SK-N-SH (cell line): ENCODE measurements at regions not wholly inside any gene's neighbourhood (a gene's known extent, or its start where the extent isn't known, plus 50 kb on each side); places are given as distances from the start of the nearest gene placed in this dataset.

ENCODE experiments used
- CTCF ChIA-PET: fragments of 300-600, 350-600 bp; formaldehyde crosslinking; extraction: SDS; loops from one replicate; lab custom pipeline; 2021; lab: Yijun Ruan, JAX
- POLR2A ChIA-PET: fragments of 350-600 bp; sonication (Branson Sonifier 250); formaldehyde crosslinking; extraction: SDS; loops from one replicate; lab custom pipeline; 2020; ENCODE audit warnings: antibody characterized with exemption, inconsistent platforms; lab: Yijun Ruan, JAX
- DNase-seq: peaks from one replicate; pipeline ENCODE4 v3.0.0; 2012
- H2AFZ ChIP-seq: fragments of 200-600 bp; sonication (generic); 2 replicates; pipeline ENCODE4 v1.8.1; 2016; ENCODE audit warnings: antibody characterized with exemption, mild to moderate bottlenecking, low read depth
- H3F3A ChIP-seq: fragments of 200-600 bp; sonication (generic); replicated peaks from 2 replicates; pipeline ENCODE3; 2016; ENCODE audit warnings: antibody characterized with exemption, mild to moderate bottlenecking; ENCODE audit not compliant: insufficient read depth
- H3K27ac ChIP-seq, 2 experiments: fragments of 200-500 bp in 1 of 2; fragments of 200-600 bp in 1 of 2; sonication (Bioruptor generic) in 1 of 2; sonication (generic), shearing (Covaris generic) in 1 of 2; 2 replicates each; pipeline versions ENCODE4 v1.5.1 to v1.6.1; 2014 to 2016; ENCODE audit warnings: low read depth in 2 of 2, inconsistent platforms in 1 of 2, low read length in 1 of 2, mild to moderate bottlenecking in 1 of 2, mixed read lengths in 1 of 2
- H3K27me3 ChIP-seq: fragments of 200-600 bp; sonication (generic), shearing (Covaris generic); 2 replicates; pipeline ENCODE4 v1.6.1; 2016; ENCODE audit warnings: mixed run types; ENCODE audit not compliant: insufficient read depth
- H3K36me3 ChIP-seq, 2 experiments: fragments of 200-500 bp in 1 of 2; fragments of 200-600 bp in 1 of 2; sonication (Bioruptor generic) in 1 of 2; sonication (generic) in 1 of 2; replicated peaks in 1 of 2; 2 replicates each; pipeline versions ENCODE3 to v1.5.1; 2014 to 2016; ENCODE audit warnings: low read length in 1 of 2, mild to moderate bottlenecking in 1 of 2; ENCODE audit not compliant: insufficient read depth in 2 of 2, control insufficient read depth in 1 of 2
- H3K4me1 ChIP-seq, 2 experiments: fragments of 200-500 bp in 1 of 2; fragments of 200-600 bp in 1 of 2; sonication (Bioruptor generic) in 1 of 2; sonication (generic), shearing (Covaris generic) in 1 of 2; 2 replicates each; pipeline versions ENCODE4 v1.5.1 to v1.6.1; 2014 to 2016; ENCODE audit warnings: low read depth in 1 of 2, low read length in 1 of 2, mixed run types in 1 of 2; ENCODE audit not compliant: insufficient read depth in 2 of 2, control insufficient read depth in 1 of 2
- H3K4me2 ChIP-seq: fragments of 200-600 bp; sonication (generic), shearing (Covaris generic); 2 replicates; pipeline ENCODE4 v1.6.1; 2017; ENCODE audit warnings: mixed run types
- H3K4me3 ChIP-seq, 2 experiments: fragments of 200-500 bp in 1 of 2; fragments of 200-600 bp in 1 of 2; sonication (Bioruptor generic) in 1 of 2; sonication (generic), shearing (Covaris generic) in 1 of 2; 2 replicates each; pipeline versions ENCODE4 v1.5.1 to v1.8.1; 2014 to 2016; ENCODE audit warnings: low read depth in 2 of 2, inconsistent platforms in 1 of 2, low read length in 1 of 2, mild to moderate bottlenecking in 1 of 2, mixed read lengths in 1 of 2, moderate library complexity in 1 of 2
- H3K79me2 ChIP-seq: fragments of 200-600 bp; sonication (generic); 2 replicates; pipeline ENCODE4 v1.8.1; 2017; ENCODE audit warnings: mild to moderate bottlenecking; ENCODE audit not compliant: insufficient read depth
- H3K9ac ChIP-seq: fragments of 200-600 bp; sonication (generic); 2 replicates; pipeline ENCODE4 v1.6.1; 2017; ENCODE audit warnings: mixed run types
- H3K9me2 ChIP-seq: fragments of 200-600 bp; sonication (generic); 2 replicates; pipeline ENCODE4 v1.6.1; 2017; ENCODE audit warnings: mixed run types
- H3K9me3 ChIP-seq: fragments of 200-600 bp; sonication (generic); 2 replicates; pipeline ENCODE4 v1.6.1; 2017; ENCODE audit warnings: mixed run types, mild to moderate bottlenecking, moderate library complexity
- H4K20me1 ChIP-seq: fragments of 200-600 bp; sonication (generic); 2 replicates; pipeline ENCODE4 v1.6.1; 2017; ENCODE audit warnings: mild to moderate bottlenecking, mixed run types; ENCODE audit not compliant: insufficient read depth
- CHD2 ChIP-seq: fragments of 150-350 bp; IDR thresholded peaks from 2 replicates; pipeline ENCODE4 v1.6.1; 2018; ENCODE audit warnings: low read length; ENCODE audit not compliant: partially characterized antibody
- CTCF ChIP-seq: fragments of 200-600 bp; sonication (generic); IDR thresholded peaks from 2 replicates; pipeline ENCODE4 v1.6.1; 2017; ENCODE audit warnings: antibody characterized with exemption, mild to moderate bottlenecking, moderate library complexity
- ELF1 ChIP-seq: IDR thresholded peaks from 2 replicates; pipeline ENCODE4 v1.4.0; 2012
- EP300 ChIP-seq, 2 experiments: IDR thresholded peaks; 2 replicates each; pipeline versions ENCODE4 v1.4.0 to v1.6.1; 2012; ENCODE audit warnings: borderline replicate concordance in 1 of 2, low read depth in 1 of 2, low read length in 1 of 2
- FOXM1 ChIP-seq: IDR thresholded peaks from 2 replicates; pipeline ENCODE4 v1.4.0; 2012; ENCODE audit warnings: low read depth, mild to moderate bottlenecking
- IRF3 ChIP-seq: fragments of 150-350 bp; IDR thresholded peaks from 2 replicates; pipeline ENCODE4 v1.6.1; 2016; ENCODE audit warnings: mild to moderate bottlenecking, low read depth, low read length
- JUND ChIP-seq: IDR thresholded peaks from 2 replicates; pipeline ENCODE4 v1.4.0; 2012
- MAX ChIP-seq: IDR thresholded peaks from 2 replicates; pipeline ENCODE4 v1.4.0; 2012; ENCODE audit warnings: low read depth
- NRF1 ChIP-seq: IDR thresholded peaks from 2 replicates; pipeline ENCODE4 v1.6.1; 2012; ENCODE audit warnings: low read depth, mild to moderate bottlenecking, low read length
- RAD21 ChIP-seq: IDR thresholded peaks from 2 replicates; pipeline ENCODE4 v1.6.1; 2012; ENCODE audit warnings: mild to moderate bottlenecking, low read length
- REST ChIP-seq: IDR thresholded peaks from 2 replicates; pipeline ENCODE4 v1.6.1; 2012; ENCODE audit warnings: mild to moderate bottlenecking, low read depth, low read length, moderate library complexity
- SIN3A ChIP-seq: IDR thresholded peaks from 2 replicates; pipeline ENCODE4 v1.6.1; 2012; ENCODE audit warnings: low read depth, mild to moderate bottlenecking, low read length, moderate library complexity, borderline replicate concordance
- SMC3 ChIP-seq: IDR thresholded peaks from 2 replicates; pipeline ENCODE4 v1.6.1; 2012; ENCODE audit warnings: low read depth, low read length, improper control_type of control experiment
- TAF1 ChIP-seq: IDR thresholded peaks from 2 replicates; pipeline ENCODE4 v1.6.1; 2012; ENCODE audit warnings: low read depth, mild to moderate bottlenecking, low read length, moderate library complexity, borderline replicate concordance
- TEAD4 ChIP-seq: IDR thresholded peaks from 2 replicates; pipeline ENCODE4 v1.4.0; 2012; ENCODE audit warnings: mild to moderate bottlenecking, borderline replicate concordance; ENCODE audit not compliant: insufficient read depth
- USF1 ChIP-seq: IDR thresholded peaks from 2 replicates; pipeline ENCODE4 v1.4.0; 2012; ENCODE audit warnings: low read depth, borderline replicate concordance
- YY1 ChIP-seq: IDR thresholded peaks from 2 replicates; pipeline ENCODE4 v1.4.0; 2012; ENCODE audit warnings: low read depth, mild to moderate bottlenecking
- ZBTB33 ChIP-seq: IDR thresholded peaks from 2 replicates; pipeline ENCODE4 v1.4.0; 2012; ENCODE audit warnings: low read depth, borderline replicate concordance
- whole genome bisulfite sequencing: methylation state at CpG from one replicate; pipeline ENCODE4 v1.1.6; 2017; ENCODE audit warnings: low lambda C conversion rate; 5-methylcytosine and 5-hydroxymethylcytosine counted together

GRCh38 chr12:66808606-66809005 lies 129.7 kb upstream of the GRIP1 start:
- Histone ChIP-seq H3K27ac (no peak overlapping the region), H3K9me3 (no peaks in the 10 kb centered on the region), H3K4me3 (no peak overlapping the region), H3K9me2 (no peaks in the 10 kb centered on the region), H3K36me3 (no peaks in the 10 kb centered on the region), H3F3A (no peaks in the 10 kb centered on the region), H3K4me1 (no peaks in the 10 kb centered on the region), H2AFZ (no peak overlapping the region), H3K27me3 (no peaks in the 10 kb centered on the region), H4K20me1 (no peaks in the 10 kb centered on the region), H3K9ac (no peak overlapping the region), H3K79me2 (no peaks in the 10 kb centered on the region), H3K4me2 (no peak overlapping the region)
- WGBS, result 3% methylated on average over 1 of the region's 1 CpG
- no peak for TF ChIP-seq NRF1
- no peak for TF ChIP-seq RAD21
- TF ChIP-seq REST, result no peak
- no peak for TF ChIP-seq FOXM1
- no peak for TF ChIP-seq TEAD4
- TF ChIP-seq ZBTB33, result no peak
- TF ChIP-seq JUND, result no peak
- TF ChIP-seq EP300 (IDR thresholded peaks at IDR 0.05; ENCODE audit: borderline replicate concordance in 1 of 2, low read depth in 1 of 2, low read length in 1 of 2), result no peak
- no peak for TF ChIP-seq TAF1
- TF ChIP-seq MAX, result no peak
- no peak for TF ChIP-seq CHD2
- no peak for TF ChIP-seq CTCF
- TF ChIP-seq USF1, result no peak
- TF ChIP-seq SIN3A, result no peak
- no peak for TF ChIP-seq IRF3
- no peak for TF ChIP-seq SMC3
- no peak for TF ChIP-seq ELF1
- TF ChIP-seq YY1, result no peak
- DNase-seq, result no peak
- CTCF ChIA-PET, result no interaction called here
- POLR2A ChIA-PET, result no interaction called here
